HFFc6 (cell line): ENCODE measurements at regions not wholly inside any gene's neighbourhood (a gene's known extent, or its start where the extent isn't known, plus 50 kb on each side); places are given as distances from the start of the nearest gene placed in this dataset.

Source experiments
- DNase-seq: peaks from one replicate; pipeline ENCODE4 v3.0.0-alpha.2; 2018
- H3K27ac Mint-ChIP-seq: 2 replicates; pipeline ENCODE4 v1.8.0; 2020; ENCODE audit warnings: mild to moderate bottlenecking, mixed read lengths
- H3K27me3 Mint-ChIP-seq: 2 replicates; pipeline ENCODE4 v1.8.0; 2021; ENCODE audit warnings: mild to moderate bottlenecking, moderate library complexity, mixed read lengths; ENCODE audit not compliant: insufficient read depth
- H3K36me3 Mint-ChIP-seq: 2 replicates; pipeline ENCODE4 v1.8.0; 2021; ENCODE audit warnings: low read depth, mixed read lengths
- H3K4me1 Mint-ChIP-seq: 2 replicates; pipeline ENCODE4 v1.8.0; 2020; ENCODE audit warnings: low read depth, mixed read lengths
- H3K4me3 Mint-ChIP-seq: 2 replicates; pipeline ENCODE4 v1.8.0; 2020; ENCODE audit warnings: mild to moderate bottlenecking, moderate library complexity, mixed read lengths
- H3K9me3 Mint-ChIP-seq: 2 replicates; pipeline ENCODE4 v1.8.0; 2020; ENCODE audit warnings: mild to moderate bottlenecking, mixed read lengths
- CTCF ChIP-seq: fragments of 200-600 bp; sonication (generic); IDR thresholded peaks from 2 replicates; pipeline ENCODE4 v1.5.0; 2021; ENCODE audit warnings: antibody characterized with exemption, mild to moderate bottlenecking

- peak; percentile 31 for DNase-seq
- peaks cover 46% of the 10 kb centered on the region for H3K4me1 Mint-ChIP-seq
- peaks cover 2% of the 10 kb centered on the region; the same call in 1 of the 2 replicates for H3K27me3 Mint-ChIP-seq
- H3K9me3 Mint-ChIP-seq = no peaks in the 10 kb centered on the region
- peak overlapping the region; percentile 29; the same call in 1 of the 2 replicates for H3K27ac Mint-ChIP-seq
- TF ChIP-seq CTCF = no peak
- H3K36me3 Mint-ChIP-seq = no peaks in the 10 kb centered on the region
- no peak overlapping the region for H3K4me3 Mint-ChIP-seq
These were observed 391.1 kb upstream of the HSF2 start for GRCh38 chr6:122008101-122008999.

GRCh38 chr6:122009000-122009350, 390.5 kb upstream of the HSF2 start:
- Mint-ChIP-seq H3K4me1 (peaks cover 46% of the 10 kb centered on the region), H3K9me3 (no peaks in the 10 kb centered on the region), H3K27me3 (peaks cover 2% of the 10 kb centered on the region; the same call in 1 of the 2 replicates), H3K4me3 (no peak overlapping the region), H3K36me3 (no peaks in the 10 kb centered on the region), H3K27ac (no peak overlapping the region)
- no peak for DNase-seq
- no peak for TF ChIP-seq CTCF

GRCh38 chr6:122012578-122012977, 386.9 kb upstream of the HSF2 start:
- Mint-ChIP-seq H3K9me3 (no peaks in the 10 kb centered on the region), H3K27me3 (peaks cover 2% of the 10 kb centered on the region; the same call in 1 of the 2 replicates), H3K36me3 (no peaks in the 10 kb centered on the region), H3K4me3 (no peak overlapping the region), H3K4me1 (peaks cover 42% of the 10 kb centered on the region), H3K27ac (no peak overlapping the region)
- TF ChIP-seq CTCF = no peak
- peak; percentile 36 for DNase-seq

- peaks cover 2% of the 10 kb centered on the region; the same call in 1 of the 2 replicates for H3K27me3 Mint-ChIP-seq
- TF ChIP-seq CTCF = no peak
- peak; percentile 78 for DNase-seq
- no peaks in the 10 kb centered on the region for H3K36me3 Mint-ChIP-seq
- no peaks in the 10 kb centered on the region for H3K9me3 Mint-ChIP-seq
- H3K4me1 Mint-ChIP-seq = peaks cover 28% of the 10 kb centered on the region
- peak overlapping the region; percentile 50 for H3K27ac Mint-ChIP-seq
- H3K4me3 Mint-ChIP-seq = peak overlapping the region; percentile 7; the same call in 1 of the 2 replicates
These were observed 384.5 kb upstream of the HSF2 start for GRCh38 chr6:122014961-122015360.

GRCh38 chr6:122020588-122021264, 378.7 kb upstream of the HSF2 start:
- Mint-ChIP-seq H3K27me3 (no peaks in the 10 kb centered on the region), H3K4me3 (no peak overlapping the region), H3K36me3 (no peaks in the 10 kb centered on the region), H3K9me3 (no peaks in the 10 kb centered on the region), H3K27ac (no peak overlapping the region), H3K4me1 (peaks cover 8% of the 10 kb centered on the region)
- no peak for DNase-seq
- no peak for TF ChIP-seq CTCF
